Activated CD4-positive, alpha-beta T cell treated with anti-CD3 and anti-CD28 coated beads, Interleukin-2, amount 50 U/mL, for 24 hours (primary cell): ENCODE measurements at regions not wholly inside any gene's neighbourhood (a gene's known extent, or its start where the extent isn't known, plus 50 kb on each side); places are given as distances from the start of the nearest gene placed in this dataset.
"Not testable (repeated sequence)": the region's sequence is repeated elsewhere in the genome, so short reads cannot be mapped to it uniquely, and the experiment has no call there.

Experiments
- DNase-seq, 2 donors: peaks; one replicate each; pipeline ENCODE4 v3.0.0-alpha.2; 2020; ENCODE audit warnings: low read depth in 1 of 2, low spot score in 1 of 2

- DNase-seq, result no peak
Observed at GRCh38 chr3:66922058-66922457, 76.0 kb upstream of the KBTBD8 start.

GRCh38 chr3:66923969-66924368, 74.1 kb upstream of the KBTBD8 start:
- no peak for DNase-seq

- no peak for DNase-seq
Observed at GRCh38 chr3:66928252-66928651, 69.9 kb upstream of the KBTBD8 start.

GRCh38 chr3:66931291-66931690, 66.8 kb upstream of the KBTBD8 start:
- no peak for DNase-seq

- no peak for DNase-seq
Observed at GRCh38 chr3:66931699-66932098, 66.4 kb upstream of the KBTBD8 start.

GRCh38 chr3:66933233-66933632, 64.9 kb upstream of the KBTBD8 start:
- DNase-seq, result no peak

- DNase-seq, result no peak
Observed at GRCh38 chr3:66934041-66934440, 64.1 kb upstream of the KBTBD8 start.

- DNase-seq, result no peak
Observed at GRCh38 chr3:66934725-66935124, 63.4 kb upstream of the KBTBD8 start.

GRCh38 chr3:66937041-66937440, 61.1 kb upstream of the KBTBD8 start:
- DNase-seq, result not testable (repeated sequence)

- peak in 1 of 2 donors; percentile 40 for DNase-seq
Observed at GRCh38 chr3:66938338-66938963, 59.7 kb upstream of the KBTBD8 start.

GRCh38 chr3:66948041-66948440, 50.1 kb upstream of the KBTBD8 start:
- no peak for DNase-seq
